ENCODE measurements at regions not wholly inside any gene's neighbourhood (a gene's known extent, or its start where the extent isn't known, plus 50 kb on each side); places are given as distances from the start of the nearest gene placed in this dataset.
"Not testable (repeated sequence)": the region's sequence is repeated elsewhere in the genome, so short reads cannot be mapped to it uniquely, and the experiment has no call there.

GRCh38 chr1:38647341-38647740, 212.2 kb downstream of the RRAGC start:
- TF ChIP-seq POLR2A, CTCF (IDR thresholded peaks at IDR 0.05): not testable (repeated sequence)
